AG04449 (cell line): ENCODE measurements at regions not wholly inside any gene's neighbourhood (a gene's known extent, or its start where the extent isn't known, plus 50 kb on each side); places are given as distances from the start of the nearest gene placed in this dataset.

Experiments used
- CTCF ChIA-PET: fragments of 350-600 bp; formaldehyde crosslinking; extraction: SDS; loops from one replicate; lab custom pipeline; 2021; ENCODE audit warnings: antibody characterized with exemption; lab: Yijun Ruan, JAX
- POLR2A ChIA-PET: fragments of 400-600, 350-600 bp; formaldehyde crosslinking; extraction: SDS; loops from one replicate; lab custom pipeline; 2020; ENCODE audit warnings: antibody characterized with exemption, inconsistent platforms; lab: Yijun Ruan, JAX
- DNase-seq: peaks from one replicate; pipeline ENCODE4 v3.0.0-alpha.2; 2010; ENCODE audit warnings: low read depth, low spot score
- H3K4me3 ChIP-seq: 2 replicates; pipeline ENCODE4 v1.5.1; 2011; ENCODE audit warnings: low read depth, mild to moderate bottlenecking, control low read depth, low read length
- CTCF ChIP-seq: IDR thresholded peaks from one replicate; pipeline ENCODE4 v1.5.1; 2011; ENCODE audit warnings: mild to moderate bottlenecking, moderate library complexity, low read length, control low read depth, inconsistent platforms; ENCODE audit not compliant: insufficient read depth; ENCODE audit errors: missing control alignments

GRCh38 chr14:83991666-83992065, 1538.3 kb upstream of the FLRT2 start:
- TF ChIP-seq CTCF = no peak
- no peak overlapping the region for H3K4me3 ChIP-seq
- CTCF ChIA-PET = no interaction called here
- no peak for DNase-seq
- POLR2A ChIA-PET = no interaction called here

- CTCF ChIA-PET = no interaction called here
- POLR2A ChIA-PET = no interaction called here
- DNase-seq = no peak
- no peak for TF ChIP-seq CTCF
- no peak overlapping the region for H3K4me3 ChIP-seq
Measured at GRCh38 chr14:83992857-83993256, 1537.1 kb upstream of the FLRT2 start.

GRCh38 chr14:83993545-83993944, 1536.4 kb upstream of the FLRT2 start:
- H3K4me3 ChIP-seq = no peak overlapping the region
- POLR2A ChIA-PET = no interaction called here
- TF ChIP-seq CTCF = no peak
- CTCF ChIA-PET = no interaction called here
- DNase-seq = no peak

- CTCF ChIA-PET = no interaction called here
Measured at GRCh38 chr14:83994020-83994419, 1535.9 kb upstream of the FLRT2 start.

GRCh38 chr14:84001023-84001422, 1528.9 kb upstream of the FLRT2 start:
- ChIA-PET POLR2A (no interaction called here), CTCF (no interaction called here)
- no peak for DNase-seq
- no peak for TF ChIP-seq CTCF
- H3K4me3 ChIP-seq = no peak overlapping the region

More at GRCh38 chr14:83994020-83994419, 1535.9 kb upstream of the FLRT2 start:
- H3K4me3 ChIP-seq = no peak overlapping the region
- no peak for DNase-seq
- no peak for TF ChIP-seq CTCF
- POLR2A ChIA-PET = no interaction called here

- ChIA-PET CTCF (no interaction called here), POLR2A (no interaction called here)
- no peak overlapping the region for H3K4me3 ChIP-seq
- no peak for TF ChIP-seq CTCF
- no peak for DNase-seq
Measured at GRCh38 chr14:84003346-84003745, 1526.6 kb upstream of the FLRT2 start.
